T-helper 1 cell (primary cell): ENCODE measurements at regions not wholly inside any gene's neighbourhood (a gene's known extent, or its start where the extent isn't known, plus 50 kb on each side); places are given as distances from the start of the nearest gene placed in this dataset.

Experiments used
- DNase-seq, 5 donors: peaks; one replicate each; pipeline ENCODE4 v3.0.0-alpha.2; 2012 to 2020

DNA sequence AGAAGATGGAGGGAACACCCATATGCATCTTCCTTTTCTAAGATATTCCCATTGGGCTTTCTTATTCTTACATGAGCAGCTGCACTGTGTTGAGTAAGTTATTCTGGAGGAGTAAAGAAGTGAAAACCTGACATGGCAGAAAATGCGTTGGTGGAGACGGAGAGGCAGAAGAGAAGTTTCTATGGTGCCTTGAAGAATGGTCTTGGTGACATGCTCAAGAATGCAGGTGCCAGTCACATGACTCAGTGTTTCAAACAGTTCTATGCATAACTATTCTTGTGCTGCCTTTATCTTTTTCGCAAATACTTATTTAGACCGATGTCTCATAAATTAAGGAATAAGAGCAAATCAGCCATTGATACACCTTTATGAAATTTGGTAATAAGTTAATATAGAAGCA lies 377.8 kb upstream of the IRX2 start:
- DNase-seq = no peak

DNA sequence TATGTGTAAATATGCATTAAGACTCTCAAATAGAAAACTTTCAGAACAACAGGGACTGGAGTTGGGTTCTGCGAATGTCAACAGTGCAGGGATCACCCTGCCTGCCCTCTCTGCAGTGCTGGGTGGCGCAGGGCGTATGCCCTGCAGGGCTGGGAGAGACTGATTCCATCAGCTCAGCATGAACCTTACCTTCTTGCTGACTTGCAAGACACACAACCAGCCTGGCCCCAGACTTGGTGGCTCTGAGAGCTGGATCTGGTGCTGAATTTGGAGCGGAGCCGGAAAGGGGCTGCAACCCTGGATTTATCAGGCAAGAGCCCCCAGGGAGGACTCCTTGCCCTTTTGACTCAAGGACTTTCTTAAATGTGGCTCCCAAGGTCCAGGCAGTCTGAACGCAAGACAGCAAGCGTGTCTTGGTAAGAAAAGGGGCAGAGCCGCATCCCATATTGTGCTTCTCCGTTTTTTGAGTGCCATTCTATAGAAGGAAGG lies 376.0 kb upstream of the IRX2 start:
- DNase-seq = no peak

DNA sequence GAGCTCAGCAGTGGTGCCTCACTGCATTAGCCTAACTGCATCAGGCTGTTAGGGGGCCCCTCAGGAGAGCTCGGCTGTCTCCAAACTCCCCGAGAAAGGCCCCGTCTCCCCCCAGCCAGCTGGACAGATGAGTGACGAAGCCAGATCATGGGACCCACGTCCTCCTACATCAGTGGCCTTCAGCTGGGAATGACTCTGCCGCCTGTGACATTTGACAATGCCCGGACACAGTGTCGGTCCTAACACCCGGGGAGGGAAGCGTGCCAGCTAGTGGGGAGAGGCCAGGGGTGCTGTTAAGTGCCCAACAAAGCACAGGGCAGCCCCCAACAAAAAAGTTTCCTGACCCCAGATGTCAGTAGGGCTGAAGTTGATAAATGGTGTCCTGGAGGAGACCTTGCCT lies 375.2 kb upstream of the IRX2 start:
- no peak for DNase-seq

DNA sequence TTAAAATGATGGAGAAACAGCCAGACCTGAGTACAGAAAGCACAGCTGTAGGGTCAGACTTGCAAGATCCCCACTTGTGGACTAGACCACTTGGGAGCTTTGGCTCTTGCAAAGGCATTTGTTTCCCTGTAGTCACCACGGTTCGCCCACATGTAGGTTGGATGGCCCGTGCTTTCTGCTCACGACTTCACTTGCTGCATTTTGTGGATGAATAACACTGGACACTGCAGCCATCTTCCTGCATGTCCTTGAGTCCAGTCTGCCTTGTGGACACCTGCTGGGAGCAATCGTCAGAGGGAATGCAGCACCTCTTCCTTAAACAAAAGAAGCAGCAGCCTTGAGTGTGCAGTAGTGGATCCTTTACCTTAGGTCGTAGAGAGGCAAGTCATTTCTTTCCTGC lies 372.9 kb upstream of the IRX2 start:
- no peak for DNase-seq

DNA sequence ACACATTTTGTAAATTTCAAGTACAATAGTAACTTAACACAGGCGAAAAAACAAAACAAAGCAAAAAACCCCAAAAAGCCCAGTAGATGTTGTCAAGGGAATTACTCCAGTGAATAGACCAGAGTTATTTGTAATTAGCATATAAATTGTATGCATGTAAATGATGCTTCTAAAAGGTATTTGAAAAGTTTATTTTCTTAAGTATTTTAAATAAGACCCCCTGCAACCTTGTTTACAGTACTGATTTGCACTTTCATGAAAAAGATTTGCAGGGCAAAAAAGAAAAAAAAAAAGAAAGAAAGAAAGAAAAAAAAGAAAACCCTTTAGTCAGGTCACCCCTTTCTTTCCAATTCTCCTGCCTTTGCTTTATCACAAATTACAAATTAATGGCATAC lies 372.3 kb upstream of the IRX2 start:
- DNase-seq = no peak

DNA sequence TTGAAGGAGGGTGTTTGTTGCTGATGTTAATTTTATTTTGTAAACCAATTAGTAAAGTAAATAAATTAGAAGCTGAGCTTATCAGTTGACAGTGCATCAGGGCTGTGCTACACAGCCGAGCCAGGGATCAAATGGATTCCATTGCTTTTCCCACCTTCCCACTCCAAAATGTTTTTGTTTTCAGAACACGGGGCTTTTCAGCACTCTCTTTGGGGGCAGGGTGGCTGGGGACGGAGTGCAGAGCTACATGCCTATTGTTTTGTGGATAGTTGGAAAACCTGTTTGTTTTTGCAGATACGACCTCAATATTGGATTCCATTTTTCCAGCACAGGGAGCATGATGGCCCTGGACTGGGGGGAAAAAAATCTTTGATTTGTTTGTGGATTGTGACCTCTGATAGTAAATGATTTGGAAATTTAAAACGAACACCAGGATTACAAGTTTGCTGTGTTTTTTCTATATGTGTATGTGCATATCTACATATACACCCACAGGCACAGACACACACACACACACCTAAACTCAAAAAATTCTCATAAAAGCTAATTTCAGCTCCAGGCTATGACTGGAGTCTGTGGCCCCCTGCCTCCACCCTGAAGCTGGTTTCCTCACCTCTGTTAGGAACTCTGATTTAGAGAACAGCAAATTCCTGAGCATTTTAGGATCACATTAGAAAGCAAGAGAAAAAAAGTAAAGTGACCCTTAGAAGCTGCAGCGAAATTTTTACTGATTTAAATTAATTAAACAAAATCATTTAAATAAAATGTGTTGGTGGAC lies 371.7 kb upstream of the IRX2 start:
- DNase-seq = no peak

DNA sequence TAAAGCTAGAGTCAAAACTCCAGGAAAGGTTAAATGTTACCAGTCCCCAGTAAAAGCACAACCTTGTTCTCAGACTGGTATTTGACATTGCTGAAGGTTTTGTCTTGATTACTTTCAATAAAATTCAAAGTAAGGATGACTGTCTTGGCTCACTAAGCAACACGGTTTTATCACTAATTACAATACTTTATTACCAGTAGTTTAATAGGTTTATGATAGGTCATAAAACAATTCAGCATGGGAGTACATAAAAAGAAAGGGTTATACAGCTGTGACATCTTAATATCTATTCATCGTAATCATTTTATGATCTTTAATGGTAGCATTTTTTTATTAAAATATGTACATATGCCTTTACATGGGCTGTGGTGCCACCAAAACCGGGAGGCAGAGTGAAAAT lies 370.7 kb upstream of the IRX2 start:
- no peak for DNase-seq

DNA sequence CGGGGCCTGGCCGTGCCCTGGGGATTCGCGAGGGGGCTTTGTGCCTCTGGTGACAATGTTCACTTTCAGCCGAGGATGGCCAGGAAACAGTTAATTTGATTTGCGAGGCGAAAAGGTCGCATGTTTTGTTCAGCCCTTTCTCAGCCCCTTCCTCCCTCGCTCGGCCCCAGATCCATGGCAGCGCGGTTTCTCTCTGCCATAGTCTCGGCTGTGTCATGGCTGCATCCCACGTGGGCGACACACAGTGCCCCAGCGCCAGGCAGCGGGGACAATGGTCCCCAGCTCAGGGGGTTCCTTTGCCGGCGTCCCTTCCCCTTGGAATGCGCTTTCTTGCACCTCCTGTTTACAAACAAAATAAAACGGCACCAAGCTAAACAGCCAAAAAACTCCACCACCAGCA lies 370.3 kb upstream of the IRX2 start:
- DNase-seq = no peak

DNA sequence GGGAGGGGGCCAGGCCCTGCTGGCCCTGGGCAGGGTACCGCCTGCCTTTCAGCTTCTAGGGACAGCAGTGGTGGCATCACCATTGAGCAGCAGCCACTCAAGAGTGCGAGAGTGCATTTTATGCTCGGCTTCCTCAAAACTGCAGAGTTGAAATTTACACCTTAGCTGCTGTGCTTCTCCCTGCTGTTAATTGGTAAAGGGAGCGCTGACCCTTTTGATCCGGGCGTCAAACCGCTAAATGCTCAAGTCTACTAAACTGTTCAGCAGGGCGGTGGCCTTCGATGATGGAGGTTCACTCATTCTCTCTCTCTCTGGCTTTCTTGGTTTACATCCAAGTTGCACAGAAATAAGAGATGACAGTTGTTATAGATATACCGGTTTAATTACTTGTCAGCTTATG lies 368.6 kb upstream of the IRX2 start:
- no peak for DNase-seq

DNA sequence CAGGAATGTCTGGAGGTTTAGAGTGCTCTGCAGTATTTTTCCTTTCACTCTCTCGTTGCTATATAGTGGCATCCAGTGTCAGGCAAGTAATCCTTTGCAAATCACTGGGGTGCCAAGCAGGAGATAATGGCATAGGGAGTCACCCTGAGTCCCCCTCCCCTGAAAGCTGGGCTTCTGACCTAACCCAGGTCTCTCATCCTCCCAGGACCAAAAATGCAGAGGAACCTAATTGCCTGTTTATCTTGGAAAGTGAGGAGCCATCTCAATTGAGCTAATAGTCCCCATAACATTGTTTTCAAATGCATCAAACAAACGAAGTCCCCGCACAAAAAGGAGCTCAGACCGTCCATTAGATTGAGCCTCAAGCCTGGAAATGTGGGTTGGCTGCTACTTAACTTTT lies 368.0 kb upstream of the IRX2 start:
- DNase-seq = no peak

DNA sequence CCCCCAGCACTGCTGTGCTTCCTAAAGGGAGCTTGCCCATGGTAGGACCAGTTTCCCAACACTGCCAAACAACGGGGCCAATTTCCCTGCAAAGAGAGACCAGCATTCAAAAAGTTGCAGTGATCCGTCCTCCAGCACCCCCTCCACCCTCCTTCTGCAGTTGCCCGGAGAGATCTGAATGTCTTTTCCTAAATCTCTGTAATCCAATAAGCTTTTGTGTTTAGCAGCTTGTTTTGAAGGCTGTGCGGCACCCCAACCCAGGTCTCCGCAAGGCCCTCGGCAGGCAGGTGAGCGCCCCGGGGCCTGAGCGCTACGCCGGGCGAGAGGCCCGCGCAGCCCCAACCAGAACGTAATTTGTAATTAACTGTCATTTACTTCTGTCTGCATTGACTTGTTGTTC lies 366.9 kb upstream of the IRX2 start:
- no peak for DNase-seq

DNA sequence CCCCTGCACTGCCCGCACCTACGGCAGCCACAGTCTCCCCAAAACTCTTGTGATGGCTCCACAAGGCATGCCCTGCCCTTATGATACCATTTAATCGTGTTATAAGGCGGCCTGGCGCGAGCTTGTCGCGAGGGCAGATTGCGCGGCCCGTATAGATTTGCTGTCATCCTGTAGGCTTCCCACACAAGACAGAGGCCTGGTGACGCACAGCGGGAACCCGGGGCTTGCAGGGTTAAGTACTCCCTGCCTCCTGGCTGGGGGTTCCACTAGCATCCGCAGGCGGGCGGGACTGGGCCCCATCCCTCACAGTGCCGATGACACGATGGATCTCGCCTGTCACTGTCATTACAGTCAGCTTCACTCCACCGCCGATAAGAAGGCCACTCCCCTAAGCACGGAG lies 364.9 kb upstream of the IRX2 start:
- no peak for DNase-seq

DNA sequence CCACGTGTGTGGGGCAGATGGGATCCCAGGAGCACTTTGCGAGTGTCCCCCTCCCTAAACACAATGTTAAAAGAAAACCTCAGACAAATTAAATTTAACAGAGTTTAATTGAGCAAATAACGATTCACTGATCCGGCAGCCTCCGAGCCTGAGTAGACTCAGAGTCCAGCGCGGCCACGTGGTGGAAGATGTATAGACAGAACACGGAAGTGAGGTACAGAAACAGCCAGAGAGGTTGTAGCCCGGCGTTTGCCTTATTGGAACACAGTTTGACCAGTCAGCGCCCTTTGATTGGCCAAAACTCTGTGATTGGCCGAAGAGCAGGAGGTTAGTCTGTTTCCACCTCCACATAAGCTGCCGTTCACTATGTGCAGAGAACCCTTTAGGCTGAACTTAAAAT lies 363.0 kb upstream of the IRX2 start:
- no peak for DNase-seq

DNA sequence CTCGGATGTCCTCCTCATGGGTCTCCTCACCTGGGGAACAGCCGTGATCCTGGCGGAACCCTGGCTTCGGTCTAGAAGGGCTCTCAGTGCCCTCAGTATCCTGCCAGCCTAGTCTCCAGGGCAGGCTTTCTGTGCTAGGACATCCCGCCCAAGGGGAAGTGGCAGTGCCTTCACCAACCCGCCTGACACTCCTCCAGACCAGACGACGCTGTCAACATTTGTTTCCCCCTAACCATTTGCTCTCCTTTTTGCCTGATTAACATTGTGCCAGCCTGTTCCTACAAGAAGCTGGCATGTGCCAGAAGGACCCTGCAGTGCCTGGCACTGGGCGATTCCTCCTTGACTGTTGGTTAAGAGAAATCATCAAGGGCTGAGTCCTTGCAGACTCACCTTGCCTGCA lies 358.9 kb upstream of the IRX2 start:
- DNase-seq = no peak

DNA sequence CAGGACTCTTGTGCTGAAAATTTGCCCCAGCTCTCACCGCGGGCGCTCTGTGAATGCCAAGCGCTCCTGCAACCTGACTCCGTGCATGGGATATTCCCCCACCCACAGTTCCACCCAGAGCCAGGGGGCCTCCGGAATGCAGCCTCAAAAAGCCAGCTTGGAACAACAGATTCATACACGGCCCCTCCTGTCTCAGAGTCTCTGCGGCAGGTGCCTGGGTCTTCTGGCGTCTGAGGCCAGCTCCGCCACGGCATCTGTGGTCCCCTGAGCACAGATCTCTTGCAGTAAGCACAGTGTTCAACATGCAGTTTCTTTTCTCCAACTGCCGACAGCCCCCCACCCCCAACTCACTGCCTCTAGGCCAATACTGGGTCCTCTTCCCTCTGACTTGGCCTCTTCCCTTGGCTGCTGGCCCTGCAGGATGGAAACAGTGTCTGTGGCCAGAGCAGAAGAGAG lies 355.7 kb upstream of the IRX2 start:
- no peak for DNase-seq

DNA sequence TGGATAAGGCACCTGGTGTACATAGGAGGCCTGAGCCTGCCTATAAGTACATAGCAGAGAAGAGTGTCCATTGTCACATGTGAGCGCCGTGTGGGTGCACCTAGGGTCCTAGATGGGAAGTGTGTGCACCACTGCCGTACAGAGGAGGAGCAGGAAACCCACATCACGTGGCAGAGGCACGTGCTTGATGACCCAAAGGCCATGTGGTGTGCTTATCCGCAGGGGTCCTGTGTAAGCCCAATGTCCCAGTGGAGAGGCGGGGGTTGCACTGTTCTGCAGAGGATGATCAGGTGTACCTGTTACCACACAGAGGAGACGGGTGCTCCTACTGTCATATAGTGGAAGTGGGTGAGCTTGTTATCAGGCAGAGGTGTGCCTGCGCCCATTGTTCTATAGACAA lies 354.1 kb upstream of the IRX2 start:
- DNase-seq = no peak

DNA sequence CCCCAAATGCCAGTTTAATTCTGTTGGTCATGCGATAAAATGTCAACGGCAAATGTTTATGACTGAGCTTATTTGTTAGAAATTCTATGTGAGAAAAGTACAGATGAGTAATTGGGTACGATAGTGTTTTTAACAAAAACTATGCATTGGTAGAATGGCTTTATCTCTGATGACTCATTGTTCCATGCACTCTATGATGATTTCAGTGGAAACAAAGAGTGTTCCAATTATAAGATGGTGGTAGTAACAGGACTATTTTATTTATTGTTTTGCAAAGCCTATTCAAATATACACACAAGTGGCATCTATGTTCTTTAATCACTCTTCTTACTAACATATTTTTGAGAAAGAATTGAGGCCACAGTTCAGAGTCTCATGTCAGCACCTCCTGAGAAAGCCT lies 353.7 kb upstream of the IRX2 start:
- DNase-seq = no peak

DNA sequence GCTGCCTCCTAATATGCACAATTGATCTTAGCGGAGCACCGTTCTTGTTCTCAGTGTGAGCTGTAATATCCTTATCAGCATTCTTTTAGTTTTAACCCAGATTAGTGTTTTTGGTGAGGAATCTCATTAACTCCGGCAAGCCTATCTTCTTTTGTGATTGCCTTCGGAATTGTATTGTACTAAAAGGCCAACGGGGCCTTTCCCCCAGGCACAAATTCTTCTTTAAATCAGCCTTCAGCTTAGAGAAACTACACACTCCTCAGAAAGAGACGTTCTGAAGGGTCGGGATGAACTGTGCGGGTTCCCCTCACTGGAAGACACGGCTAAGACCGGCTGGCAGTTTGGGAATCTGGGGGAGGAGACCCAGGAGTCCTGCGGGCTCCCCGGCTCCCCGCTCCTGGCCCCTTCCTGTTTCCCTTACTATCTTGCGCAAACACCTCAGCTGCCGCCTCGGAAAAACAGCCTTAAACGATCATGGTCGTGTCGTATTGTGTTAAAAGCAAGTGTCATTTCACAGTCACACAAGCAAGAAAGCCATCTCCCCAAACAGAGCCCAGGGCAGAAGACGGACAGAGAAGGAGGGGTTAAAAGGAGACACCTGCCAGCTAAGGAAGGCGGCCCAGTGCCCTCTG lies 353.1 kb upstream of the IRX2 start:
- no peak for DNase-seq

DNA sequence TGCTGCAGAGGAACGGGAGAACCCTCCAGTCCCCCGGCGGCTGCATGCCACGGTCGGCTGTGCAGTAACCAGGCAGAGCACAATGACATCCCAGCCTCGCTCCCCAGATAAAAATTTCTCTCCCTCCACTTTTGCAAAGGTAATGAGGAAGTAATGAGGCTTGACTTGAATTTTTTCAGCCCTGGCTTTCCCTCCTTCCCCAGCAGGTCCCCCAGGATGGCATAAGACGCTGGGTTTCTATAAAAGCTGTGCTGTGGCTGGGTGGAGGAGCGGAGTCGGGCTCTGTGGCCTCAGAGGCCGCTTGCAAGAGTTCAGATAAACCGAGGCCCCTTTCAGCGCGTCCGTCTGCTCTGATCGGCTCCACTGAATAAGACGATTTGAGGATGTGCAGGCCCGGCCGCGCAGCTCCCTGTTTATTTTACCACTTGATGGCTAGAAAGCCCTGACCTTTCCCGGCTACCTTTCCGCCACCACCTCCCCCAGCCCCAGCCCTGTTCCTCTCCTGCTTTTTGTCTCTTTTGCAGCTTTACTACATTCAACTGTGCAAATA lies 351.9 kb upstream of the IRX2 start:
- no peak for DNase-seq

DNA sequence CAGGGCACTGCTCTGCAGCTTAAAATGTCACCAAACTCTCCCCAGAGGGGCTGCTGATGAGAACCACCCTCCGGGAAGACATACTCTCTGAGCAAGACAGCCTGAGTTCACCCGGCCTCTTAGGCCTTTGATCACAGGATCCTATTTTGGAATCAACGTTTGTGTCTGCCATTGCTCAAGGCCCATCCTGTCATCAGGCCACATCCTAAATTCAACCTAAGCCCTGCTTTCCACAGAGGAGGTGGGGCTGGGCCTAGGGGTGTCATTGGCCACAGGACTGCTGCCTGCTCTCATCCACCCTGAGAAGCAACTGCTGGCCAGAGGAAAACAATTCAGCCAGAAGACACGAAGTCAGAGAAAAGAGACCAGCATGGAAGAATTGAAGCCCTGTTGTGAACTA lies 351.1 kb upstream of the IRX2 start:
- no peak for DNase-seq

DNA sequence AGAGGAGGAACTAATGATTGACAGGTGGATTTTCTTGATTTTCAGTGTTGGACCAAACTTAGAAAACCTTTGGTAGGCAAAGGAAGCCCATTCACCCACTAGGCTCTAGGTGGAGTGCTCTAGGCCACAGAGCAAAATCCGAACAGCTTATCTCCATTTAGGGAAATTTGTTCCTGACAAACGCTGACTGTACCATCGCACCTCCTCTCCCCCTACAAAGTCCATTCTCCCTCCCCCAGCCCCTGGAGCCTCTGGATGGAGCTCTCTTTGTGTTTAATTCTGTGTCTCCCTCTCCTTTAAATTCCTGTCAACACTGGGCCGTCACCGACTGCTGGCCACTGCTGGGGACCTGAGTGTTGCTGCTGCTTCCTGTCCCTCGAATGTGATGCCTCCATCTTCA lies 350.1 kb upstream of the IRX2 start:
- DNase-seq = no peak

DNA sequence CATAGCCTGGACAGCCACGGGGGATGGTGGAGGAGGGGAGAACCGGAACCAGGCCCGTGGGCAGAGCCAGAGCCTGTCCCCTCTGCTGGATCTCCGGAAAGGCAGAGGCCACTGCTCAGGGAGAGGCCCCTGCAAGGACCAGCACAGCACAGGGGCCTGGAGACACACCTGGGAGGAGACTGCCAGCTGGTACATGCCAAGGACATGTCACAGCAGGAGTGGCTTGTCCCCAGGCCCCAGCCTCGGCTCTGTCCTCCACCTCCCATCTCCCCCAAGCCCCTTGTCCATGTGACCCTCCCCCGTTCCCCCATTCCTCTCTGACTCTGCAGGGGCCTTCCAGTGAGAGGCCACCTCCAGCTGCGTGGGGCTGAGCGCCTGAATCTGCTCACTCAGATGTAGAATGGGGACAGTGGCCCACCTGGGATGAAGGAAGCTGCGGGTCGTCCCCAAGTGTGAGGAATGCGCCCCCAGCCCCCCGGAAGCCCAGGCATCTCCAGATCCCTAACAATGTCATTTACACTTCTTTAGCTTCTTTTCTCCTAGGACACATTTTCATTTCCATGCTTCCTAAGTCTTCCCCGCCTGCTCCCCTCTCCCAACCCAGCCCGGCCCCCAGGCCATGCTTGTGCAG lies 349.6 kb upstream of the IRX2 start:
- DNase-seq = no peak

DNA sequence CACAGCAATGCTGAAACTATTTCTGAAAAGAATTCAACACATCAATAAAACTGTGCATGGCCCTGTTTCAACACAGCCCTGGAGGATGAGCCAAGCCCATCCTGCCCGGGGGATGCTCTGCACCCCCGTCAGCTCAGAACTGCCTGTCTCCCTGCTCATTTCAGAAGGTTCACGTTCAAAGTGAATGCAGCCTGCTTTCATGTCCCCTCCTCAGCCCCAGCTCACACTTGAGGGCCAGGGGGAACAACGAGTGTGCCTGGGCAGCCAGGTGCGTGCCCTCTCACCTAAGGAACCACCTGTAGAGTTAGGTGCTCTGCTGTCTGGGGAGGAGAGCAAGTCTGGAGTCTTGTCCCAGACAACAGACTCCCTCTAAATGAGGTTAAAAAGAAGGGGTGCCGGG lies 348.5 kb upstream of the IRX2 start:
- DNase-seq = no peak

DNA sequence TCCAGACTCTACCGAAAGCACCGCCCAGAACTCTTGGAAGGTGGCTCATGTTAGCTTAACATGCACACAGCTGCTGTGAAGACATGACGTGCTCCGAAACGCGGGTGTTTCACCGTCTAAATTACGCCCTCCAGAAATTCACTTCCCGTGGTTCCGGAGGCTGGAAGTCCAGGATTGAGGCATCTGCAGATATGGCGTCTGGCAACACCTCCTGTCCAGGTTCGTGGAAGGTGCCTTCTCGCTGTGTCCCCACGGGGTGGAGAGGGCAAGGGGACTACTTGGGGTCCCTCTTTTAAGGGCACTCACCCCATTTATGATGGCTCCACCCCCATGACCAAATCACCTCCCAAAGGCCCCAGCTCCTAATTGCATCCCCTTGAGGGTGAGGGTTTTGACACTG lies 348.0 kb upstream of the IRX2 start:
- no peak for DNase-seq
